ENCODE measurements at regions not wholly inside any gene's neighbourhood (a gene's known extent, or its start where the extent isn't known, plus 50 kb on each side); places are given as distances from the start of the nearest gene placed in this dataset.

- TF ChIP-seq EZH2phosphoT487 (IDR thresholded peaks at IDR 0.05; ENCODE audit: insufficient read depth, low read depth): no peak
- no peak for TF ChIP-seq EZH2 (IDR thresholded peaks at IDR 0.05; ENCODE audit: insufficient read depth, poor library complexity, severe bottlenecking)
Measured at GRCh38 chr1:99369154-99369553, 104.9 kb downstream of the PLPPR4 start.

All from GM23248 (cell line).